Sigmoid colon (tissue), 6 donors: ENCODE measurements at regions not wholly inside any gene's neighbourhood (a gene's known extent, or its start where the extent isn't known, plus 50 kb on each side); places are given as distances from the start of the nearest gene placed in this dataset.

Experiments
- DNase-seq: peaks from one replicate; pipeline ENCODE4 v3.0.0-alpha.2; 2019
- H3K27ac ChIP-seq, 4 donors: fragments of 200-600 bp; sonication (generic); one replicate each; pipeline ENCODE4 v1.5.1; 2016 to 2019; ENCODE audit warnings: mild to moderate bottlenecking in 1 of 4
- H3K27me3 ChIP-seq, 3 donors: fragments of 200-600 bp; sonication (generic); one replicate each; pipeline ENCODE4 v1.5.1; 2019; ENCODE audit warnings: mild to moderate bottlenecking in 1 of 3
- H3K36me3 ChIP-seq, 4 donors: fragments of 200-600 bp; sonication (generic); one replicate each; pipeline ENCODE4 v1.5.1; 2016 to 2019
- H3K4me1 ChIP-seq, 4 donors: fragments of 200-600 bp; sonication (generic); one replicate each; pipeline ENCODE4 v1.5.1; 2017 to 2019
- H3K4me3 ChIP-seq, 4 donors: fragments of 200-600 bp; sonication (generic); one replicate each; pipeline ENCODE4 v1.5.1; 2017 to 2019; ENCODE audit warnings: mild to moderate bottlenecking in 2 of 4, moderate library complexity in 1 of 4
- H3K9me3 ChIP-seq, 4 donors: fragments of 200-600 bp in 3 of 4; sonication (generic) in 3 of 4; one replicate each; pipeline versions ENCODE4 v1.5.1 to v1.6.1; 2013 to 2019
- EP300 ChIP-seq, 4 donors: sonication (generic); formaldehyde crosslinking; IDR thresholded peaks; one replicate each; pipeline ENCODE4 v1.6.1; 2017; ENCODE audit warnings: antibody characterized with exemption in 4 of 4
- POLR2A ChIP-seq, 2 donors: fragments of 450-650 bp; IDR thresholded peaks; one replicate each; pipeline ENCODE4 v1.6.1; 2016; ENCODE audit warnings: antibody characterized with exemption in 2 of 2, mild to moderate bottlenecking in 2 of 2, moderate library complexity in 2 of 2
- POLR2AphosphoS5 ChIP-seq, 4 donors: sonication (generic); formaldehyde crosslinking; IDR thresholded peaks; one replicate each; pipeline ENCODE4 v1.6.1; 2017; ENCODE audit warnings: antibody characterized with exemption in 4 of 4
- WGBS, 2 donors: extraction: QIAGEN DNeasy Blood & Tissue Kit; methylation state at CpG; one replicate each; pipeline ENCODE4 v1.1.7; 2013; 5-methylcytosine and 5-hydroxymethylcytosine counted together
- intact Hi-C: fragments of 100-400 bp; cut with DNase I; formaldehyde crosslinking; loops from one replicate; pipeline ENCODE4 v1.15.1; 2023
- TF ChIP-seq, protein P1 (sequence below), 4 experiments: fragments of 450-650 bp in 3 of 4; fragments of 200-600 bp in 1 of 4; IDR thresholded peaks; one replicate each; pipeline ENCODE4 v1.5.1; 2016 to 2019; ENCODE audit warnings: antibody characterized with exemption in 4 of 4, mild to moderate bottlenecking in 3 of 4, moderate library complexity in 2 of 4
- donor health status: healthy with polysubstance abuse.
- donor health status: healthy.

DNA sequence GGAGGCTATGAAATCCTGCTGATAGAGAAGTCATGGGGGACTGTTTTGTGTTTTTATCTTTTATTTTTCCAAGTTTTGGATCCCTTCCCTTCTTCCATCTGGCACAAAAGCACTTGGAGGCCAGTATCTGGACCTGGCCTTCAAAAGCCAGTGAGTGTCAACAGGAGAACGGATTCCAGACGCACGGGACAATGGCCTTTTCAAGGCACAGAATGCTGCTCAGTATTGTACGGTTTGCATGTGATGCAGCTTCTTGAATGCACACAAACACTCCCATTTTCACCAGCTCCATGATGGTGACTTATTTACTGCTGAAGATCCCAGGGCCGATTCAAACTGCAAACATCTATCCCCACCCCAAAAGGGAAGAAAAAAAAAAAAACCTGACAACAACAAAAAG lies 145.4 kb downstream of the CPEB2 start:
- Histone ChIP-seq H3K9me3 (no peaks in the 10 kb centered on the region), H3K4me3 (no peak overlapping the region), H3K27me3 (no peaks in the 10 kb centered on the region), H3K36me3 (no peaks in the 10 kb centered on the region), H3K27ac (no peak overlapping the region), H3K4me1 (peaks cover 0 to 24% (median 16%) of the 10 kb centered on the region in 4 donors)
- intact Hi-C loops: loop anchor here (5.0 kb wide), 1 partner anchor 145 kb away; the partner anchor contains the start of gene CPEB2
- TF ChIP-seq POLR2AphosphoS5 (IDR thresholded peaks at IDR 0.05) (no peak), POLR2A (IDR thresholded peaks at IDR 0.05) (no peak), EP300 (IDR thresholded peaks at IDR 0.05) (no peak)
- TF ChIP-seq, protein P1, sequence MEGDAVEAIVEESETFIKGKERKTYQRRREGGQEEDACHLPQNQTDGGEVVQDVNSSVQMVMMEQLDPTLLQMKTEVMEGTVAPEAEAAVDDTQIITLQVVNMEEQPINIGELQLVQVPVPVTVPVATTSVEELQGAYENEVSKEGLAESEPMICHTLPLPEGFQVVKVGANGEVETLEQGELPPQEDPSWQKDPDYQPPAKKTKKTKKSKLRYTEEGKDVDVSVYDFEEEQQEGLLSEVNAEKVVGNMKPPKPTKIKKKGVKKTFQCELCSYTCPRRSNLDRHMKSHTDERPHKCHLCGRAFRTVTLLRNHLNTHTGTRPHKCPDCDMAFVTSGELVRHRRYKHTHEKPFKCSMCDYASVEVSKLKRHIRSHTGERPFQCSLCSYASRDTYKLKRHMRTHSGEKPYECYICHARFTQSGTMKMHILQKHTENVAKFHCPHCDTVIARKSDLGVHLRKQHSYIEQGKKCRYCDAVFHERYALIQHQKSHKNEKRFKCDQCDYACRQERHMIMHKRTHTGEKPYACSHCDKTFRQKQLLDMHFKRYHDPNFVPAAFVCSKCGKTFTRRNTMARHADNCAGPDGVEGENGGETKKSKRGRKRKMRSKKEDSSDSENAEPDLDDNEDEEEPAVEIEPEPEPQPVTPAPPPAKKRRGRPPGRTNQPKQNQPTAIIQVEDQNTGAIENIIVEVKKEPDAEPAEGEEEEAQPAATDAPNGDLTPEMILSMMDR (IDR thresholded peaks at IDR 0.05): no peak
- no peak for DNase-seq
- WGBS, 2 donors: 78 to 83% methylated on average over 5 of the region's 5 CpGs

DNA sequence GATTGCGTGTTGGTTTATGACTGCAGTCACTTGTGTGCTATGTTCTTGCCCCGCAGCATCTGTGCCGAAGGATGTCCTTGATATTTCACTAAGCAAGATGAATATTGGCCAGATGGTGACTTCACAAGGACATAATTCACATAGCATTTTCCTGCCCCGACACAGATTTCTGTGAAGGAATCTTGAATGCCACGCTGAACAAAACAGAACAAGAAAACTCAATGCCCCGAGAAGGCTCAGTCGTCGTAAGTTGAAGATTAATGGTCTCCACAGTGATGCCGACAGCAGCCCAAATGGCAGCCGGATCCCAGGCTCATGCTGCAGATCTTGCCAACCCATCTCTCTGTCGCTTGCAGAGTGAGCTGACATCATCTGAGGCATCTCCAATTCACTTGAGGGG lies 145.9 kb downstream of the CPEB2 start:
- no peaks in the 10 kb centered on the region for H3K36me3 ChIP-seq
- no peak for DNase-seq
- intact Hi-C loops: loop anchor here (5.0 kb wide), 1 partner anchor 146 kb away; the partner anchor contains the start of gene CPEB2
- no peak overlapping the region for H3K4me3 ChIP-seq
- H3K27ac ChIP-seq: no peak overlapping the region
- WGBS, 2 donors: 90 to 92% methylated on average over 11 of the region's 11 CpGs
- no peaks in the 10 kb centered on the region for H3K9me3 ChIP-seq
- peaks cover 0 to 24% (median 16%) of the 10 kb centered on the region in 4 donors for H3K4me1 ChIP-seq
- TF ChIP-seq, protein P1 (IDR thresholded peaks at IDR 0.05): no peak
- TF ChIP-seq POLR2A (IDR thresholded peaks at IDR 0.05): no peak
- TF ChIP-seq POLR2AphosphoS5 (IDR thresholded peaks at IDR 0.05): no peak
- TF ChIP-seq EP300 (IDR thresholded peaks at IDR 0.05): no peak
- no peaks in the 10 kb centered on the region for H3K27me3 ChIP-seq

DNA sequence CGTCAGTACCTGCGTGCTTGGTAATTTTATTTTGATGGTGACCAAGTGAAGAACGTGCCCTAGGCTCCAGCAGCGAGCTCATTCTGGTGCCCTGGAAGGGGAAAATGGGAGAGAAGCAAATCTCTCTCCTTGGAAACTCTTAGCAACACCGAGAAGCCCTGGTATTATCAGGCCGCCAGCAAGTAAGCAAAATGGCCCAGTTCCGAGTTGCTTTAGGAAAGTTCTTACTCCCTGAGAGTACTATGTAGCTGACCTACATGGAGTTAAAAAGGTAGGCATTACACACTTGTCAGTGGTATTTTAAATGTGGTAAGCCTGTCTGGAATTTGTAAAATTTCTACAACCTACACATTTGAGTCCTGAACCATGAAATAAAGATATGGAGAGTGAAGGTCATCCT lies 146.4 kb downstream of the CPEB2 start:
- no peak overlapping the region for H3K27ac ChIP-seq
- WGBS, 2 donors: 86 to 90% methylated on average over 7 of the region's 7 CpGs
- H3K36me3 ChIP-seq: no peaks in the 10 kb centered on the region
- TF ChIP-seq POLR2AphosphoS5 (IDR thresholded peaks at IDR 0.05): no peak
- no peak for TF ChIP-seq EP300 (IDR thresholded peaks at IDR 0.05)
- TF ChIP-seq, protein P1 (IDR thresholded peaks at IDR 0.05): no peak
- TF ChIP-seq POLR2A (IDR thresholded peaks at IDR 0.05): no peak
- no peaks in the 10 kb centered on the region for H3K9me3 ChIP-seq
- no peak overlapping the region for H3K4me3 ChIP-seq
- H3K27me3 ChIP-seq: no peaks in the 10 kb centered on the region
- peaks cover 0 to 24% (median 16%) of the 10 kb centered on the region in 4 donors for H3K4me1 ChIP-seq
- intact Hi-C loops: loop anchor here (5.0 kb wide), 1 partner anchor 146 kb away; the partner anchor contains the start of gene CPEB2
- no peak for DNase-seq

DNA sequence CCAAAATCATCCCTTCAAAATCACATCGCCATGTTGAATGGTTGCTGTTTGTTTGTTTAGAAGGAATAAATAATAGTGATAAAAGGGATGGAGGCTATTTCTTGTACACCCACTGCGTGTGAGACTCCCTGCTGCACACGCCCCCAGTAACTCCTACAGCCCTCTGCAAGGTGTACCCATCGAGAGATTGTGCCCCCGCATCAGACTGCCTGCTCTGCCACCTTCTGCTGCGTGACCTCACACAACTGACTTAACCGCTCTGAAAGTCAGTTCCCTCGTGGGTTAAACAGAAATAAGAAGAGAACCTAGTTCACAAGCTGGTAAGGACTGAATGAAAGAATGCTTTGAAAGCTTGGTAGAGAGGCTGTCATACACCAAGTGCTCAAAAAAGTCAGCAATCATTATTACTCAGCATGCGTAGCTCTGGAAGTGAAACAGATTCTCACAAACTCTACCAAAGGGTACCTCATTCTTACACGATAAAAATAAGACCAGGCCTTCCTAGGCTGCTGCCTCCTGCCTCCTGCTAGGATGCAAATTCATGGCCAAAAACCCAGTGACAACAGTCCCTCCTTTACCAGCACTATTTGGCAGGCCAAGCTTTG lies 147.1 kb downstream of the CPEB2 start:
- no peaks in the 10 kb centered on the region for H3K9me3 ChIP-seq
- H3K27ac ChIP-seq: peak overlapping the region; percentile 41 to 64 (median 50)
- DNase-seq: no peak
- no peak overlapping the region for H3K4me3 ChIP-seq
- intact Hi-C loops: loop anchor here (5.0 kb wide), 1 partner anchor 147 kb away; the partner anchor contains the start of gene CPEB2
- WGBS, 2 donors: 71 to 77% methylated on average over 10 of the region's 10 CpGs
- H3K36me3 ChIP-seq: no peaks in the 10 kb centered on the region
- H3K27me3 ChIP-seq: no peaks in the 10 kb centered on the region
- H3K4me1 ChIP-seq: peaks cover 0 to 24% (median 16%) of the 10 kb centered on the region in 4 donors
- TF ChIP-seq EP300 (IDR thresholded peaks at IDR 0.05) (no peak), POLR2AphosphoS5 (IDR thresholded peaks at IDR 0.05) (no peak), POLR2A (IDR thresholded peaks at IDR 0.05) (no peak)
- TF ChIP-seq, protein P1 (IDR thresholded peaks at IDR 0.05): no peak
